ENCODE measurements at regions not wholly inside any gene's neighbourhood (a gene's known extent, or its start where the extent isn't known, plus 50 kb on each side); places are given as distances from the start of the nearest gene placed in this dataset.
"Not testable (repeated sequence)": the region's sequence is repeated elsewhere in the genome, so short reads cannot be mapped to it uniquely, and the experiment has no call there.

GRCh38 chr13:112176141-112177119 lies 109.5 kb downstream of the SOX1 start:
- not testable (repeated sequence) for TF ChIP-seq GABPA (IDR thresholded peaks at IDR 0.05; ENCODE audit: borderline replicate concordance, insufficient read depth, low read length); CTCF (IDR thresholded peaks at IDR 0.05; ENCODE audit: control extremely low read depth in 1 of 3, insufficient read depth in 1 of 3, low read depth in 1 of 3, low read length in 3 of 3); POLR2AphosphoS5 (IDR thresholded peaks at IDR 0.05; ENCODE audit: low read depth, low read length); CBX5 (IDR thresholded peaks at IDR 0.05; ENCODE audit: low read depth, low read length); EP300 (IDR thresholded peaks at IDR 0.05; ENCODE audit: borderline replicate concordance in 1 of 2, low read depth in 2 of 2, low read length in 2 of 2); MAFK (IDR thresholded peaks at IDR 0.05; ENCODE audit: low read depth, low read length); RFX5 (IDR thresholded peaks at IDR 0.05; ENCODE audit: borderline replicate concordance, low read depth, low read length); POLR2A (IDR thresholded peaks at IDR 0.05; ENCODE audit: control extremely low read depth in 1 of 2, low read depth in 2 of 2, low read length in 2 of 2); EZH2 (IDR thresholded peaks at IDR 0.05; ENCODE audit: low read depth, low read length, severe bottlenecking); YY1 (IDR thresholded peaks at IDR 0.05; ENCODE audit: low read depth, low read length); KDM4A (IDR thresholded peaks at IDR 0.05; ENCODE audit: low read depth, low read length, severe bottlenecking); ATF3 (IDR thresholded peaks at IDR 0.05; ENCODE audit: insufficient read depth, low read depth, low read length)
- TF ChIP-seq, protein P1, sequence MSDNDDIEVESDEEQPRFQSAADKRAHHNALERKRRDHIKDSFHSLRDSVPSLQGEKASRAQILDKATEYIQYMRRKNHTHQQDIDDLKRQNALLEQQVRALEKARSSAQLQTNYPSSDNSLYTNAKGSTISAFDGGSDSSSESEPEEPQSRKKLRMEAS (IDR thresholded peaks at IDR 0.05): not testable (repeated sequence)
- TF ChIP-seq, protein P2, sequence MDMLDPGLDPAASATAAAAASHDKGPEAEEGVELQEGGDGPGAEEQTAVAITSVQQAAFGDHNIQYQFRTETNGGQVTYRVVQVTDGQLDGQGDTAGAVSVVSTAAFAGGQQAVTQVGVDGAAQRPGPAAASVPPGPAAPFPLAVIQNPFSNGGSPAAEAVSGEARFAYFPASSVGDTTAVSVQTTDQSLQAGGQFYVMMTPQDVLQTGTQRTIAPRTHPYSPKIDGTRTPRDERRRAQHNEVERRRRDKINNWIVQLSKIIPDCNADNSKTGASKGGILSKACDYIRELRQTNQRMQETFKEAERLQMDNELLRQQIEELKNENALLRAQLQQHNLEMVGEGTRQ (IDR thresholded peaks at IDR 0.05; ENCODE audit: low read length): not testable (repeated sequence)
